ENCODE measurements at regions not wholly inside any gene's neighbourhood (a gene's known extent, or its start where the extent isn't known, plus 50 kb on each side); places are given as distances from the start of the nearest gene placed in this dataset.
"Not testable (repeated sequence)": the region's sequence is repeated elsewhere in the genome, so short reads cannot be mapped to it uniquely, and the experiment has no call there.

DNA sequence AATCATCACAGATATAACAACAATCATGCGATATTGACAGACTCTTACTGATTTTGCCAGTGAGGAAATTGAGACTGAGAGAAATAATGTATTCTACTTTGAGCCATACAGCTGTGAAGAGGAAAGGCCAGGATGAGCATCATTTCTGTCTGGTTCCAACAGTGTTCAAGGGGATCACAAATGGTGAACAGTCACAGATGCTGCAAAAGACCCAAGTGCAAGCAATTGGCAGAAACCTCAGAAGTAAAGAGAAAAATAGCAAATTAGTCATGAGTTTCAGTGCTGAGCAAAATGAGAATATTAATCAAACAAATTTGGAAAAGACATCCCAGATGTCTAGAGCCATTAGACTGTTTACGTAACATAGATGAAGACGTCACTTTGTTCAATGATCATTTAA lies 114.1 kb downstream of the RAB38 start:
- DNase-seq (ENCODE audit: low read depth), result no peak
- TF ChIP-seq, protein P1, sequence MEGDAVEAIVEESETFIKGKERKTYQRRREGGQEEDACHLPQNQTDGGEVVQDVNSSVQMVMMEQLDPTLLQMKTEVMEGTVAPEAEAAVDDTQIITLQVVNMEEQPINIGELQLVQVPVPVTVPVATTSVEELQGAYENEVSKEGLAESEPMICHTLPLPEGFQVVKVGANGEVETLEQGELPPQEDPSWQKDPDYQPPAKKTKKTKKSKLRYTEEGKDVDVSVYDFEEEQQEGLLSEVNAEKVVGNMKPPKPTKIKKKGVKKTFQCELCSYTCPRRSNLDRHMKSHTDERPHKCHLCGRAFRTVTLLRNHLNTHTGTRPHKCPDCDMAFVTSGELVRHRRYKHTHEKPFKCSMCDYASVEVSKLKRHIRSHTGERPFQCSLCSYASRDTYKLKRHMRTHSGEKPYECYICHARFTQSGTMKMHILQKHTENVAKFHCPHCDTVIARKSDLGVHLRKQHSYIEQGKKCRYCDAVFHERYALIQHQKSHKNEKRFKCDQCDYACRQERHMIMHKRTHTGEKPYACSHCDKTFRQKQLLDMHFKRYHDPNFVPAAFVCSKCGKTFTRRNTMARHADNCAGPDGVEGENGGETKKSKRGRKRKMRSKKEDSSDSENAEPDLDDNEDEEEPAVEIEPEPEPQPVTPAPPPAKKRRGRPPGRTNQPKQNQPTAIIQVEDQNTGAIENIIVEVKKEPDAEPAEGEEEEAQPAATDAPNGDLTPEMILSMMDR (conservative IDR thresholded peaks at IDR 0.05; ENCODE audit: low read depth, low read length), result no peak
- H3K4me3 ChIP-seq (ENCODE audit: low read depth, low read length), result no peak overlapping the region

DNA sequence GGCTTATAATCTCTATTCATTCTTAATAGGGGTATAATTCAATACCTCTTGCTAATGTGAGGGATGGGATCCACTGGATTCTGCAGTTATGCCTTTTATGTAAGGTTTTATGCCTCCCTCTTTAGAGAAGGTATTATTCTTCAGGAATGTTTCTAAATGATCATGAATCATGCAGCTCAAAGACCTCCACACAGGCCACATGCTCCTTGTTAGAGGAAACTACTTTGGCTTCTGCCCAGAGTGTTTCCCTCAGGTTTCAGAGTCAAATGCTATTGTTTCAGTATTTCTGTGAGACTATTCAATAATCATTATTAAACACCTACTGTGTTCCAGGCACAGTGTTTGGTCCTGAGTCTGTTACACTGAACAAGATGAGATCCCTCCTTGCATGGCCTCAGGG lies 115.9 kb downstream of the RAB38 start:
- no peak overlapping the region for H3K4me3 ChIP-seq (ENCODE audit: low read depth, low read length)
- peak; percentile 60 for DNase-seq (ENCODE audit: low read depth)
- TF ChIP-seq, protein P1 (conservative IDR thresholded peaks at IDR 0.05; ENCODE audit: low read depth, low read length), result no peak

DNA sequence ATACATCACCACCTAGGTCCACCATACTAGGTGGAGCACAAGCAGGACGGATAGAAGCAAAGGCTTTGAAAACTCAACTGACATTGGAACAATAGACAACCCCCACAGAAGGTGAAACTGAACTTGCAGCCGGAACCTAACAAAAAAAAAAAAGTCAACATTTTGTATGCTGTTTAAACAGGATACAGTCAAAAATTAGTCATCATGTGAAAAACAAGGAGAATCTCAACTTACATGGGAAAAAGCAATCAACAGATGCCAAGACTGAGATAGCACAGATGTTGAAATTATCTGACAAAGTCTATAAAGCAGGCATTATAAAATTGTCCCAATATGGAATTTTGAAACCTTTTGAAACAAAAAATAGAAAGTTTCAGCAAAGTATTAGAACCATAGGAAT lies 123.8 kb downstream of the RAB38 start:
- no peak for DNase-seq (ENCODE audit: low read depth)
- H3K4me3 ChIP-seq (ENCODE audit: low read depth, low read length), result no peak overlapping the region
- TF ChIP-seq, protein P1 (conservative IDR thresholded peaks at IDR 0.05; ENCODE audit: low read depth, low read length), result no peak

DNA sequence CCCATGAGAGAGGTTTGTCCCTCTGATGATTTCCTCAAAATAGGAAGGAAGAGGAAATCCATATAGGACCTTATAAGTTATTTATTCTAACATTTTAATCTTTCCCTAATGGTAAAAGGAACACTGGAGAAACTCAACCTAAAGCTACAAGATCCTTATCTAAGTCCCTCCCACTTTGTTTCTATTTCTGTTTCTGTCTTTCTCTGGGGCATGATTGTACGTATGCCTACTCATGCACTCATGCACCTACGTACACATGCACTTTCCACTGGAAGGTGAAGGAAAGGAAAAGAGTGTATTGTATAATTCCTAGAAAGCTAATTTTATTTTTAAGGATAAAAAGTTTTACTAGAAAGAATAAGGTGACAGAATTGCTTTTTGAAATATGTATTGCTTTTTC lies 125.0 kb downstream of the RAB38 start:
- no peak overlapping the region for H3K4me3 ChIP-seq (ENCODE audit: low read depth, low read length)
- TF ChIP-seq, protein P1 (conservative IDR thresholded peaks at IDR 0.05; ENCODE audit: low read depth, low read length), result no peak
- DNase-seq (ENCODE audit: low read depth), result no peak

DNA sequence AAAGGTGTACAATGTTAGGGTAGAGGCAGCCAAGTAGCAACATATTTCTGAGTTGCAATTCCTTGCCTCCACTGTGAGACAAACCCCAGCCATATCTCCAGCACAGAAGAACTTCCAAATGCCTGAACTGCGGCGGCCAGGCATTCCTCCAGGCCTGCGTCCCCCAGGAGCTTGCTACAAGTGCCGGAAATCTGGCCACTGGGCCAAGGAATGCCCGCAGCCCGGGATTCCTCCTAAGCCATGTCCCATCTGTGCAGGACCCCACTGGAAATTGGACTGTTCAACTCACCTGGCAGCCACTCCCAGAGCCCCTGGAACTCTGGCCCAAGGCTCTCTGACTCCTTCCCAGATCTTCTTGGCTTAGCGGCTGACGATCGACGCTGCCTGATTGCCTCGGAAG lies 130.0 kb downstream of the RAB38 start:
- H3K4me3 ChIP-seq (ENCODE audit: low read depth, low read length); DNase-seq (ENCODE audit: low read depth): not testable (repeated sequence)

DNA sequence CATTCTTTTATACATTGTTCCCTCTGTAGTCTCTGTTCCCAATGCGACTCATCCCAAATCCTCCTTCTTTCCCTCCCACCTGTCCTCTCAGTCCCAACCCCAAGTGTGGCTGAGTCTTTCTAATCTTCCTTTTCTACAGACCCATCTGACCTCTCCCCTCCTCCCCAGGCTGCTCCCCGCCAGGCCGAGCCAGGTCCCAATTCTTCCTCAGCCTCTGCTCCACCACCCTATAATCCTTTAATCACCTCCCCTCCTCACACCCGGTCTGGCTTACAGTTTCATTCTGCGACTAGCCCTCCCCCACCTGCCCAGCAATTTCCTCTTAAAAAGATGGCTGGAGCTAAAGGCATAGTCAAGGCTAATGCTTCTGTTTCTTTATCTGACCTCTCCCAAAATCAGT lies 130.6 kb downstream of the RAB38 start:
- not testable (repeated sequence) for DNase-seq (ENCODE audit: low read depth); H3K4me3 ChIP-seq (ENCODE audit: low read depth, low read length)

DNA sequence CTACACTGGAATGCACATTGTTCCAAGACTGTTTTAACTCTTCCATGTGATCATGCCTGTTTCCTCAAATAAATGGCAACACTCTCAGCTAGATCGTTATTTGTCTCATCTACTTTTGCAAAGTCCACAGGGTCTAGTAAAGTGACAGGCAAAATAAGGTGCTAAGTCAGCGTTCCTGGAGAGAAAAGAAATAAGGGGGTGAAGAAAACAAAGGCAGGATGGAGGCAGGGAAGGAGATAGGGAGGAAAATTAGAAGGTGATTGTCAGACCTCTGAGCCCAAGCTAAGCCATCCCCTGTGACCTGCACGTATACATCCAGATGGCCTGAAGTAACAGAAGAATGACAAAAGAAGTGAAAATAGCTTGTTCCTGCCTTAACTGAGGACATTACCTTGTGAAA lies 132.1 kb downstream of the RAB38 start:
- DNase-seq (ENCODE audit: low read depth), result no peak
- no peak overlapping the region for H3K4me3 ChIP-seq (ENCODE audit: low read depth, low read length)
- TF ChIP-seq, protein P1 (conservative IDR thresholded peaks at IDR 0.05; ENCODE audit: low read depth, low read length), result no peak

DNA sequence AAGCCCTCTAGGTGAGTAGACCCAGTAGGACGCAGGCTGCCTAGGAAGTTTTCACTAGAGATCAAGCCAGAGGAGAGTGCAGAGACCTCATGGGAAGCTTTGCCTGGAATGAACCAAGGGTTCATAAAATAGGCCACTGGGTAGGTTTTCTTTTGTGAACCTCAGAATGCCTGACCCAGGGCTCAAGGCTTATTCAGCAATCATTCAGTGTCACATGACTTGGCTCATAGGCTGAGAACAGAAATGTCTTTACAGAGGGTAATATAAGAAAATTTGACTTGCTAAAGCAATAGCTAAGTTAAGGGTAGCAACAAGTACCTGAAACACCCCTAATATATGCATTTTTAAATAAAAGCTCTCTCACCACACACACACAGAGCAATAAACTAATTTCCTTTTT lies 132.6 kb downstream of the RAB38 start:
- H3K4me3 ChIP-seq (ENCODE audit: low read depth, low read length), result no peak overlapping the region
- no peak for DNase-seq (ENCODE audit: low read depth)
- TF ChIP-seq, protein P1 (conservative IDR thresholded peaks at IDR 0.05; ENCODE audit: low read depth, low read length), result no peak

Measured in epithelial cell of proximal tubule (primary cell).